GM12892 (cell line): ENCODE measurements at regions not wholly inside any gene's neighbourhood (a gene's known extent, or its start where the extent isn't known, plus 50 kb on each side); places are given as distances from the start of the nearest gene placed in this dataset.

ENCODE experiments used
- POLR2A ChIP-seq: IDR thresholded peaks from 2 replicates; pipeline ENCODE4 v1.6.1; 2011; ENCODE audit warnings: low read depth, low read length, control low read depth
- TAF1 ChIP-seq: IDR thresholded peaks from 2 replicates; pipeline ENCODE4 v1.6.1; 2011; ENCODE audit warnings: low read depth, mild to moderate bottlenecking, control low read depth, low read length, borderline replicate concordance

DNA sequence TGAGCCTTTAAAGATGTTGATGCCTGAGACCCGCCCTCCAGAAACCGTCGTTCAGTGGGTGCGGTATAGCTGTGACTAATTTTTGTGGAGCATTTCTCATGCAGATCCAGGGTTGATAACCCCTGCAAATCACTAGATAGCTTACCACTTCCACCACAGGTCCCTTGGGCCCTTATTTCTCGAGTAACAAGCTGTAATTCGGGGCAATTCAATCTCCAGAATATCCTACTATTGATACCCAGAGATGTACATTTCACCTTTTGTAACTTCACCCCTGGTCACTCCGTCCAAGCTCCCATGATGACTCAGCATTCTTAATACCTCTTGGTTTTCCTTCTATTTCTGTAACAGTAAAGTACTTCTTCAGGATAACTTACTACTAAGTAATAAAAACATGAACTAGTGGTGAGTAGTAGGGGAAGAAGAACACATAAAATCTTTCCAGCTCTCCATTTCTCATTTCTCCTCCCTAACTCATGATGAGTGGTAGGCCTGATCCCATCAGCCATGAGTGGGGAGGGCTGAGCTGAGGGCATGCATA lies 71.9 kb upstream of the UBL3 start:
- no peak for TF ChIP-seq POLR2A
- TF ChIP-seq TAF1, result no peak
